D721Med (cell line): ENCODE measurements at regions not wholly inside any gene's neighbourhood (a gene's known extent, or its start where the extent isn't known, plus 50 kb on each side); places are given as distances from the start of the nearest gene placed in this dataset.

Experiments used
- DNase-seq: peaks from one replicate; pipeline ENCODE4 v3.0.0; 2011; ENCODE audit warnings: low spot score; ENCODE audit not compliant: insufficient read length
- FAIRE-seq: peaks from 2 replicates; lab custom pipeline; 2011; peaks lifted over from hg19 to GRCh38; lab: Jason Lieb, UNC
- CTCF ChIP-seq: IDR thresholded peaks from 2 replicates; pipeline ENCODE4 v1.5.1; 2012; ENCODE audit warnings: mild to moderate bottlenecking, control low read depth; ENCODE audit not compliant: insufficient read depth; ENCODE audit errors: missing control alignments

DNA sequence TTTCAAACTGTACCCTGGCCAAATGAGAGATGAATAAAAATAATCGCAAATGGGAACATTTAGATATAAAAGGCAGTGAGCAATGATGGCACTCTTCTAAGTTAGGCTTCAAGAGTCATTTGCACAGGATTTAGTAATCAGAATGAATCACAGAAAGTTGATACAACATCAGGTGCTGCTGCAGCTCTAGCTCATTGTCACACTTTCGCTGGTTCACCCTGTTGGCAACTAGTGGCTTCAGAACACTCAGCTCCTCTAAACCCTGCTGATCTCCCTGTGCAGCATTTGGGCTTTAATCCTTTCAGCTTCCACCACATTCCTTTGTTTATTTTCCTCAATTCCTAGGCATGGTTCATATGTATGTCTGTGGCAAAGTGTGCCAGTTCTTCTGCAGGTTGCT lies 2071.2 kb upstream of the CDH6 start:
- DNase-seq (no peak), FAIRE-seq (no peak)
- no peak for TF ChIP-seq CTCF

GRCh38 chr5:29114331-29114768 lies 2076.0 kb upstream of the CDH9 start:
- TF ChIP-seq CTCF: no peak
- DNase-seq (no peak), FAIRE-seq (no peak)

DNA sequence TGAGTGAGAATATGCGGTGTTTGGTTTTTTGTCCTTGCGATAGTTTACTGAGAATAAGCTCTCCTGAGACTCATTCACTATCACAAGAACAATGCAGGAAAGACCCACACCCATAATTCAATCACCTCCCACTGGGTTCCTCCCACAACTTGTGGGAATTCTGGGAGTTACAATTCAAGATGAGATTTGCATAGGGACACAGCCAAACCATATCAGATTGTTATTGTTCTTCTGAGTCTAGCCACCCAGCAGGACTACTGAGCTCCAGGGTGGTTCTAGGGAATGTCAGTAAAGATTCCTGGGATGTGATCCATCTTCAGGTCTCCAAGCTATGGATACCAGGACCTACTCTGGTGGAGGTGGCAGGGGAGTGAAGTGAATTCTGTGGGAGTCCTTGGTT lies 2075.1 kb upstream of the CDH9 start:
- DNase-seq: no peak
- FAIRE-seq: no peak
- no peak for TF ChIP-seq CTCF

- no peak for FAIRE-seq
- TF ChIP-seq CTCF: no peak
Measured at GRCh38 chr5:29099585-29099984, 2061.2 kb upstream of the CDH9 start.

GRCh38 chr5:29089591-29090130 lies 2051.3 kb upstream of the CDH9 start:
- no peak for TF ChIP-seq CTCF
- DNase-seq (no peak), FAIRE-seq (no peak)

More at GRCh38 chr5:29099585-29099984, 2061.2 kb upstream of the CDH9 start:
- DNase-seq: no peak

- FAIRE-seq: no peak
- DNase-seq: no peak
- no peak for TF ChIP-seq CTCF
Measured at GRCh38 chr5:29085142-29085541, 2046.8 kb upstream of the CDH9 start.

GRCh38 chr5:29079771-29080170 lies 2041.4 kb upstream of the CDH9 start:
- DNase-seq (no peak), FAIRE-seq (no peak)
- TF ChIP-seq CTCF: no peak
